ENCODE measurements at regions not wholly inside any gene's neighbourhood (a gene's known extent, or its start where the extent isn't known, plus 50 kb on each side); places are given as distances from the start of the nearest gene placed in this dataset.
"Not testable (repeated sequence)": the region's sequence is repeated elsewhere in the genome, so short reads cannot be mapped to it uniquely, and the experiment has no call there.

DNA sequence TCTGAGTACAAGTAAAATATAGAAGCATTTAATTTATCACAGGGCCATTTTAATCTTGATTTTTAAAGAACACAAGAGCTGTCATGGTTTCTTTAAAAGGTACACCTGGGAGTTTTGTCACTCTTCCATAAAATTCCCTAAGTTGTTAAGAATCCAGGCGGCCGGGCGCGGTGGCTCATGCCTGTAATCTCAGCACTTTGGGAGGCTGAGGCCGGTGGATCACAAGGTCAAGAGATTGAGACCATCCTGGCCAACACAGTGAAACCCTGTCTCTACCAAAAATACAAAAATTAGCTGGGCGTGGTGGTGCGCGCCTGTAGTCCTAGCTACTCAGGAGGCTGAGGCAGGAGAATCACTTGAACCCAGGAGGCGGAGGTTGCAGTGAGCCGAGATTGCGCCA lies 278.3 kb downstream of the PCDH17 start:
- TF ChIP-seq, protein P1, sequence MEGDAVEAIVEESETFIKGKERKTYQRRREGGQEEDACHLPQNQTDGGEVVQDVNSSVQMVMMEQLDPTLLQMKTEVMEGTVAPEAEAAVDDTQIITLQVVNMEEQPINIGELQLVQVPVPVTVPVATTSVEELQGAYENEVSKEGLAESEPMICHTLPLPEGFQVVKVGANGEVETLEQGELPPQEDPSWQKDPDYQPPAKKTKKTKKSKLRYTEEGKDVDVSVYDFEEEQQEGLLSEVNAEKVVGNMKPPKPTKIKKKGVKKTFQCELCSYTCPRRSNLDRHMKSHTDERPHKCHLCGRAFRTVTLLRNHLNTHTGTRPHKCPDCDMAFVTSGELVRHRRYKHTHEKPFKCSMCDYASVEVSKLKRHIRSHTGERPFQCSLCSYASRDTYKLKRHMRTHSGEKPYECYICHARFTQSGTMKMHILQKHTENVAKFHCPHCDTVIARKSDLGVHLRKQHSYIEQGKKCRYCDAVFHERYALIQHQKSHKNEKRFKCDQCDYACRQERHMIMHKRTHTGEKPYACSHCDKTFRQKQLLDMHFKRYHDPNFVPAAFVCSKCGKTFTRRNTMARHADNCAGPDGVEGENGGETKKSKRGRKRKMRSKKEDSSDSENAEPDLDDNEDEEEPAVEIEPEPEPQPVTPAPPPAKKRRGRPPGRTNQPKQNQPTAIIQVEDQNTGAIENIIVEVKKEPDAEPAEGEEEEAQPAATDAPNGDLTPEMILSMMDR (IDR thresholded peaks at IDR 0.05), result not testable (repeated sequence)
- not testable (repeated sequence) for TF ChIP-seq POLR2A, EP300 (IDR thresholded peaks at IDR 0.05)

Measured in sigmoid colon (tissue), 4 donors.